HEK293 (cell line): ENCODE measurements at regions not wholly inside any gene's neighbourhood (a gene's known extent, or its start where the extent isn't known, plus 50 kb on each side); places are given as distances from the start of the nearest gene placed in this dataset.

Source experiments
- CTCF ChIP-seq: fragments of 450-650 bp; formaldehyde crosslinking; IDR thresholded peaks from 2 replicates; pipeline ENCODE4 v1.5.1; 2016; ENCODE audit warnings: missing biosample characterization, missing genetic modification characterization
- GLIS2 ChIP-seq: fragments of 450-650 bp; formaldehyde crosslinking; IDR thresholded peaks from 2 replicates; pipeline ENCODE4 v1.5.1; 2016; ENCODE audit warnings: missing biosample characterization, missing genetic modification characterization
- PRDM4 ChIP-seq: fragments of 450-650 bp; formaldehyde crosslinking; IDR thresholded peaks from 2 replicates; pipeline ENCODE4 v1.5.1; 2017; ENCODE audit warnings: missing biosample characterization, missing genetic modification characterization
- REST ChIP-seq: fragments of 450-650 bp; formaldehyde crosslinking; IDR thresholded peaks from 2 replicates; pipeline ENCODE4 v1.5.1; 2016; ENCODE audit warnings: missing biosample characterization, missing genetic modification characterization
- WT1 ChIP-seq: fragments of 450-650 bp; formaldehyde crosslinking; IDR thresholded peaks from 2 replicates; pipeline ENCODE4 v1.5.1; 2016; ENCODE audit warnings: missing biosample characterization, missing genetic modification characterization
- ZEB2 ChIP-seq: fragments of 450-650 bp; formaldehyde crosslinking; IDR thresholded peaks from 2 replicates; pipeline ENCODE4 v1.5.1; 2016; ENCODE audit warnings: missing biosample characterization, missing genetic modification characterization

- no peak for TF ChIP-seq ZEB2
- no peak for TF ChIP-seq WT1 (tag by site-specific recombination)
- no peak for TF ChIP-seq PRDM4 (tag by site-specific recombination)
- TF ChIP-seq REST (tag by site-specific recombination) = no peak
- no peak for TF ChIP-seq GLIS2 (tag by site-specific recombination)
- no peak for TF ChIP-seq CTCF (tag by site-specific recombination)
Observed at GRCh38 chr4:124445071-124445470, 267.5 kb downstream of the ANKRD50 start.
